ENCODE measurements at regions not wholly inside any gene's neighbourhood (a gene's known extent, or its start where the extent isn't known, plus 50 kb on each side); places are given as distances from the start of the nearest gene placed in this dataset.

- TF ChIP-seq CTCF (conservative IDR thresholded peaks at IDR 0.05): no peak
- H3K27ac Mint-ChIP-seq: no peak overlapping the region
- DNase-seq: no peak
- H3K9me3 Mint-ChIP-seq: peaks cover 3 to 6% of the 10 kb centered on the region in 2 experiments; a peak in 4 of 5 replicates
- H2BK15ac ChIP-seq (ENCODE audit: low read depth, low read length): no peak overlapping the region
- H3K4me1 ChIP-seq (ENCODE audit: insufficient read depth, low read length): peaks cover 5% of the 10 kb centered on the region; the same call in 1 of the 2 replicates
- H3K27me3 Mint-ChIP-seq (ENCODE audit: low read depth): no peaks in the 10 kb centered on the region; the same call in 1 of the 2 replicates
- no peaks in the 10 kb centered on the region for H3K79me2 ChIP-seq (ENCODE audit: insufficient read depth, low read length)
- no peaks in the 10 kb centered on the region for H4K20me1 ChIP-seq (ENCODE audit: control insufficient read depth, insufficient read depth, insufficient read length)
- no peaks in the 10 kb centered on the region for H3K79me1 ChIP-seq (ENCODE audit: insufficient read depth, low read depth, low read length, poor library complexity, severe bottlenecking)
- no peak overlapping the region for H3K23ac ChIP-seq (ENCODE audit: insufficient read length, low read depth, low read length)
- no peak overlapping the region for H3K18ac ChIP-seq (ENCODE audit: insufficient read length, low read depth, low read length)
- no peaks in the 10 kb centered on the region for H3K36me3 Mint-ChIP-seq (ENCODE audit: insufficient read depth in 1 of 3, low read depth in 3 of 3)
- H3K9ac ChIP-seq (ENCODE audit: extremely low read depth, insufficient read length, low read length): no peak overlapping the region
- H3K56ac ChIP-seq (ENCODE audit: insufficient read length, low read depth, low read length): no peak overlapping the region
- no peak overlapping the region for H3K27ac ChIP-seq (ENCODE audit: insufficient read length, low read depth, low read length)
- no peak overlapping the region for H2BK20ac ChIP-seq (ENCODE audit: low read depth, low read length, poor library complexity, severe bottlenecking)
- H3K14ac ChIP-seq (ENCODE audit: insufficient read depth, low read length): no peak overlapping the region
- H2AFZ ChIP-seq (ENCODE audit: low read length): no peak overlapping the region
- H3T11ph ChIP-seq (ENCODE audit: low read length): no peak overlapping the region
- no peak overlapping the region for H2BK12ac ChIP-seq (ENCODE audit: insufficient read length, low read depth, low read length)
- H2BK5ac ChIP-seq (ENCODE audit: insufficient read length, low read length): no peak overlapping the region
- no peak overlapping the region for H2BK120ac ChIP-seq (ENCODE audit: low read depth, low read length, poor library complexity, severe bottlenecking)
- no peak overlapping the region for H4K91ac ChIP-seq (ENCODE audit: insufficient read length, low read depth, low read length)
- no peak overlapping the region for H3K4me3 Mint-ChIP-seq
- H4K5ac ChIP-seq (ENCODE audit: insufficient read length, low read depth, low read length): no peak overlapping the region
- no peaks in the 10 kb centered on the region for H3K23me2 ChIP-seq (ENCODE audit: insufficient read length, low read depth, low read length, poor library complexity, severe bottlenecking)
- no peak overlapping the region for H3K4ac ChIP-seq (ENCODE audit: low read depth, low read length)
- no peaks in the 10 kb centered on the region for H3K27me3 ChIP-seq (ENCODE audit: insufficient read depth, low read length)
- no peak overlapping the region for H2AK5ac ChIP-seq (ENCODE audit: insufficient read length, low read length)
- no peak overlapping the region for H3K4me2 ChIP-seq (ENCODE audit: insufficient read depth, insufficient read length, low read length)
- no peaks in the 10 kb centered on the region for H3K9me3 ChIP-seq (ENCODE audit: control insufficient read depth, low read depth, low read length)
- H4K8ac ChIP-seq (replicated peaks; ENCODE audit: insufficient read length, low read depth, low read length): no peak overlapping the region
- peaks cover 3 to 6% of the 10 kb centered on the region in 2 experiments for H3K4me1 Mint-ChIP-seq
Measured at GRCh38 chr13:108369412-108369811, 99.9 kb downstream of the TNFSF13B start.
